ENCODE measurements at regions not wholly inside any gene's neighbourhood (a gene's known extent, or its start where the extent isn't known, plus 50 kb on each side); places are given as distances from the start of the nearest gene placed in this dataset.

DNA sequence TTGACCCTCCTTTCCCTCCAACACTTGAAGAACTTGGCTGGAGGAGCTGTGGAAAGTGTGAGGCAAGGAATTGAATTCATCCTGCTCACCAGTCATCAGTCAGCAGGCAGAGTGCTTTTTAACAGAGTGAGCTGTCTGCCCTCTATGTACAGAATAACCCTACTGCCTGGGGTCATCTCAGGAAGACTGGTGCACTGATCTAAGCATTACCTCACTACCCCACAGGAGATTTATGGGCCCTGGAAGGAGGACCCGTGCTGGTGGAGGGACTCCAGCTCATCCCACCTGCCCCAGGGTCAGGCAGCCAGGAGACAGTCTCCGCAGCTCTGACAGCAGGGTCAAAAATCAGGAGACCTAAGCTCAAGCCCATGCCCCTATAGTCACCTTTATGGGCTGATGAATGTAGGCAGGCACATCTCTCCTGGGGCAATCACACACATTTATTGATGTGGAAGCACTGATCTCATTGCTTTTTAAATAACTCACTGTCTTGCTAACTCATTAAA is 270.8 kb upstream of the SESN3 start:
- DNase-seq (ENCODE audit: low read depth in 1 of 2, low spot score in 1 of 2) = no peak
- in situ Hi-C loops (cut with HindIII; ENCODE audit: low pct_unique_long_range_greater_than_20kb, low sequenced_read_pairs) = no loop called here
- TF ChIP-seq JUND (IDR thresholded peaks at IDR 0.05; ENCODE audit: low read depth) = no peak

- no peak for TF ChIP-seq JUND (IDR thresholded peaks at IDR 0.05; ENCODE audit: low read depth)
- DNase-seq (ENCODE audit: low read depth in 1 of 2, low spot score in 1 of 2) = no peak
- in situ Hi-C loops (cut with HindIII; ENCODE audit: low pct_unique_long_range_greater_than_20kb, low sequenced_read_pairs) = no loop called here
Measured at GRCh38 chr11:95500466-95500865, 269.5 kb upstream of the SESN3 start.

DNA sequence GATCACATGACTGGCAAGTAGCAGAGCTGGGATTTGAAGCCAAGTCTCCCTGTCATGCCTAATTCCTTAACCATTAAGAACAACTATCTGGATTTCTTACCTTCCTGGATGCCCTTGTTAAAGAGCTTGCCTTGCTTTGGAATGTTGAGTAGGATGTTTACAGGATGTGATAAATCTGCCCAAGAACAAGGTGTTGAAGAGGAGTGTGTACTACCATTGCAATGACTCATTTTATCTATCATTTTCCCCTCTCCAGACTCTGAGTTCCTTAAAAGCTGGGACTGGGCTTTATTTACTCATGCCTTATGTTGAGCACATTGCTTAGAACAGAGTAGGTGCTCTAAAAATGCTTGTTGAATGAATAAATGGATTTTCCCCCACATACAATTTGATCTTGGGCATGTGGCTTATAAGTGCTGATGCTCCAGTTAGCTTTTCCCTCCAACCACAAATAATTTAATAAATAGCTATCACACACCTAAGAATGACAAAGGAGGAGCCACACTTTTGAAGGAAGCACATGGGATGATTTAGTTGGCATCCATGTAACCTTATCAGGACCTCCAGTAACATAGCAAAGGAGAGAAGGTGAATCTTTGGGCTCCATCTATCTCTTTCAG is 268.6 kb upstream of the SESN3 start:
- TF ChIP-seq JUND (IDR thresholded peaks at IDR 0.05; ENCODE audit: low read depth) = no peak
- in situ Hi-C loops (cut with HindIII; ENCODE audit: low pct_unique_long_range_greater_than_20kb, low sequenced_read_pairs) = no loop called here
- no peak for DNase-seq (ENCODE audit: low read depth in 1 of 2, low spot score in 1 of 2)

DNA sequence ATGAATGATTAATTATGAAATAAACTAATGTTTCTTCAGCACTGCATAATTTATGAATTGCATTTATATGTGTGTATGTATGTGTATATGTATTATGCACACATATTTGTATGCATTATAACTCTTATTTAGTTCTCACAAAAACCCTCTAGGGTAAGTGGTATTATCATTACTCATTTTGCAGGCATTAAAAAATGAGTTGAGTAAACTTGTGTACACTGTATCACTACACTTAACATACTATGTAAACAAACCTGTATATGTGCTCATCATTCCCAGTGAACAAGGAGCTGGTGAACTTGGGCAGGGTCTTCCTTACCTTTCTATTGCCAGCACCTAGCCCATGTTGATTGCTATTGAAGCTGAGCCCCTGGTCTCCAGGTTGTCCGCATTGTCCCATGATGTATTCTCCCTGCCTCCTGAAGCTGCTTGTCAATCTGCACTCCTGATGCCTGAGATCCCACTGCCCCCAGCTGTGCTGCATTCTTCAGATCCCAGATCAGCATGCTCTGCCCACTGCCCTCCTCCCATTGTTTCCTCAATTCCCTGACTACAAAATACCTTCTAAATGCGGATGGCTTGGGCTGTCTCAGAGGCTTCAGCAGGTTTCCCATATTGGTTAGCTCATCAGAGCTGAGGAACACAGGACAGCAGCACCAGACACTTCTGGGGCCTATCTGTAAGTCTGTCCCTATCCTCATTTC is 267.9 kb upstream of the SESN3 start:
- no peak for TF ChIP-seq JUND (IDR thresholded peaks at IDR 0.05; ENCODE audit: low read depth)
- no peak for DNase-seq (ENCODE audit: low read depth in 1 of 2, low spot score in 1 of 2)
- in situ Hi-C loops (cut with HindIII; ENCODE audit: low pct_unique_long_range_greater_than_20kb, low sequenced_read_pairs) = no loop called here

DNA sequence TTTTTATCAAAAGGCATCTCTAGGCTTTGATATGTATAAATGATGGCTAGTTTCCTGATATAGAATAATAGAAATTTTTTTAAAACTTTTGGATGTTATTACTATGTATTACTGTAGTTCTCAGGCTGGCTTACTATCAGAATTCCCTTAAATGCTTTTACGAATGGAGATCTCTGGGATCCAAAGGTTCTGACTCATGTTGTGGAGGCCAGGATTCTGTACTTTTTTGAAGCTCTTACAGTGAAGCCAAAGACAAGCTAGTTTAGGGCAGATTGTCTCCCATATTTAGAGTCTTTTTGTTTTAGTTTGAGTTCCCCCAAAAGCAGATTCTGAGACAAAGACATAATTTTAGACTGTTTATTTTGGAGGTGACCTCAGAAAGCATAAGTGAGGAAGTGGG is 265.9 kb upstream of the SESN3 start:
- no peak for DNase-seq (ENCODE audit: low read depth in 1 of 2, low spot score in 1 of 2)
- no peak for TF ChIP-seq JUND (IDR thresholded peaks at IDR 0.05; ENCODE audit: low read depth)
- in situ Hi-C loops (cut with HindIII; ENCODE audit: low pct_unique_long_range_greater_than_20kb, low sequenced_read_pairs) = no loop called here

DNA sequence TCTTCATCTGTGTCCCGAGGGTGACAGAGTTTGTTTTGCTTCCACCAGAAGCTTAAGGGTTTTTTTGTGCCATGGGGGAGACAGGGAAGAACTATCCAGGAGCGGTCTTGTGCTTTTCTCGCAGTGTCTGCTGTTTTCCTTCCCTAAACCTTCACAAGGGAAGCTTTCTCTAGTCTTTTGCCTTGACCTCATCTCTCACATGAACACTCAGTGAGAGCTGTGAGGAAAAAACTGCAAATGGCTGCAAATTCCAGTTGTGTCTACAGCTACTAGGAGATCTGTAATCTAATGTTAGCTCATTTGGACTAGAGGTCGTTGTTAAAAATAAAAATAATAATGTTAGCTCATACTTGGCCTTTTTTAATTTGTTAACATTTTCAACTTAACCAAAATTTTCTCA is 264.7 kb upstream of the SESN3 start:
- no peak for DNase-seq (ENCODE audit: low read depth in 1 of 2, low spot score in 1 of 2)
- in situ Hi-C loops (cut with HindIII; ENCODE audit: low pct_unique_long_range_greater_than_20kb, low sequenced_read_pairs) = no loop called here
- TF ChIP-seq JUND (IDR thresholded peaks at IDR 0.05; ENCODE audit: low read depth) = no peak

DNA sequence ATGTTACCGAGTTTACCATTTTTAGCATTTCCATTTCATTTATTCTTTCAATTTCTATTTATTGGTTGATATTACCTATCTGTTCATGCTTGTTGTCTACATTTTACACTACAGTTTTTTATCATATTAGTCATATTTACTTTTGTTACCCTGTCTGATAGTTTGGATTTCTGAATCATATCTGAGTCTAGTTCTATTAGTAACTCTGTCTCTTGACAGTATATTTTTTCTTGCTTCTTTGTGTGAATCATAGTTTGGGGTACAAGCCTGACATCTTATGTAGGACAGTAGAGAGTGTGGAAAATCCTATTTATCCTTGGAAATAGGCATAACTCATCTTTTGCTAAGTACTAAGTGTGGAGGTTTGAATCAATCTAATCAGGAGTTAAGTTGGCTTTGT is 263.9 kb upstream of the SESN3 start:
- no peak for TF ChIP-seq JUND (IDR thresholded peaks at IDR 0.05; ENCODE audit: low read depth)
- in situ Hi-C loops (cut with HindIII; ENCODE audit: low pct_unique_long_range_greater_than_20kb, low sequenced_read_pairs) = no loop called here

DNA sequence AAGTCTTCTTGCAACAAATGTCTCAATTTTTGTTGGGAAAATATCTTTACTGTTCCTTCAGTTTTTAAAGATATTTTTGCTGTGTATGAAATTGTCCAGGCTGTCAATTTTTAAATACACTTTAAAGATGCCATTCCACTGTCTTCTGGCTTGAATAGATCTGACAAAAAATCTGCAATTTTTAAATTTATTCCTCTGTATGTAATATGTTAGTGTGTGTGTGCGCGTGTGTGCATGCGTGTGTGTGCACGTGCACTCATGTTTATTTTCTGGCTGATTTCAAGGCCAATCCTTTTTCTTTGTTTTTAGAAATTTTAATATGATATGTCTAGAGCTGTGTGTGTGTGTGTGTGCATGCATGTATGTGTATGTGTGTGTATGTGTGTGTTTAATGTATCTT is 263.2 kb upstream of the SESN3 start:
- DNase-seq (ENCODE audit: low read depth in 1 of 2, low spot score in 1 of 2) = no peak
- TF ChIP-seq JUND (IDR thresholded peaks at IDR 0.05; ENCODE audit: low read depth) = no peak
- in situ Hi-C loops (cut with HindIII; ENCODE audit: low pct_unique_long_range_greater_than_20kb, low sequenced_read_pairs) = no loop called here

More for the DNA sequence above, 263.9 kb upstream of the SESN3 start:
- DNase-seq (ENCODE audit: low read depth in 1 of 2, low spot score in 1 of 2) = no peak

GRCh38 chr11:95490625-95491024 is 259.6 kb upstream of the SESN3 start:
- no peak for TF ChIP-seq JUND (IDR thresholded peaks at IDR 0.05; ENCODE audit: low read depth)
- in situ Hi-C loops (cut with HindIII; ENCODE audit: low pct_unique_long_range_greater_than_20kb, low sequenced_read_pairs) = no loop called here
- no peak for DNase-seq (ENCODE audit: low read depth in 1 of 2, low spot score in 1 of 2)

DNA sequence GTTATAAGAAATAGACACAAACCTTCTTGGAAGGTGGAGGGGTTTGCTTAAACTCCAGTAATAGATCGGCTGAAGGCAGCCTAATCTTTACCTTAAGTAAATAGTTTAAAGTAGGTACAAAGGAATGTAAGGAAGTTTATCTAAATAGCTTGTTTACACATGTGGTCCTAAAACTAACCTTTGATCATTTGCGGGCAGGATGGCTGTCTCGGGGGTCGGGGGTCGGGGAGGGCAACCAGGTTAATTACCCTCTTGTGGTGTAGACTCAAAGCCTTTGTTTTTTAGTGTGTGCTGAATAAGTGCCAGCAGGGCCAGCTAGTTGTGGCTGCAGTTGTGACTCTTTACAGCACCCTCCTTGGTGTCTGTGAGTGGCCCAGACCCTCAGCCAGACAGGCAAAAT is 256.9 kb upstream of the SESN3 start:
- no peak for TF ChIP-seq JUND (IDR thresholded peaks at IDR 0.05; ENCODE audit: low read depth)
- in situ Hi-C loops (cut with HindIII; ENCODE audit: low pct_unique_long_range_greater_than_20kb, low sequenced_read_pairs) = no loop called here
- DNase-seq (ENCODE audit: low read depth in 1 of 2, low spot score in 1 of 2) = no peak

- no peak for TF ChIP-seq JUND (IDR thresholded peaks at IDR 0.05; ENCODE audit: low read depth)
- DNase-seq (ENCODE audit: low read depth in 1 of 2, low spot score in 1 of 2) = no peak
- in situ Hi-C loops (cut with HindIII; ENCODE audit: low pct_unique_long_range_greater_than_20kb, low sequenced_read_pairs) = no loop called here
Measured at GRCh38 chr11:95487391-95487790, 256.4 kb upstream of the SESN3 start.

DNA sequence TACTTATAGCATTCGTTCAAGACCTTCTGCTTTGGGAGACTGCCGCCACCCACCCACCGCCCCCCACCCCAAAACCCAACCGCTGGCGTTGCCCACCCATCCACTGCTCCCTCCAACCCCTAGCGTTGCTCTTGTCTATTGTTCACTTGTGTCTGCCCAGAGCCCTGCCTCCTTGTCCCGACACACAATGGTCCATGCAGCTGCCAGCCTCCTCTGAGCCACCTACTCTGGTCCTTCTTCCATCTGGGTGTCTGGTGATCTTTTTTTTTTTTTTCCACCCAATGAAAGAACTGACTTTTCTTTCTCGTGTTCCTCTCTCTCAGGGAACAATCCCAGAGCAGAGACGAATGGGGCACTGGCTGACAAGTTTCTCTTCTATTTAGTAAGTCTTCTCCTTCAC is 256.0 kb upstream of the SESN3 start:
- in situ Hi-C loops (cut with HindIII; ENCODE audit: low pct_unique_long_range_greater_than_20kb, low sequenced_read_pairs) = no loop called here
- DNase-seq (ENCODE audit: low read depth in 1 of 2, low spot score in 1 of 2) = no peak
- TF ChIP-seq JUND (IDR thresholded peaks at IDR 0.05; ENCODE audit: low read depth) = no peak

DNA sequence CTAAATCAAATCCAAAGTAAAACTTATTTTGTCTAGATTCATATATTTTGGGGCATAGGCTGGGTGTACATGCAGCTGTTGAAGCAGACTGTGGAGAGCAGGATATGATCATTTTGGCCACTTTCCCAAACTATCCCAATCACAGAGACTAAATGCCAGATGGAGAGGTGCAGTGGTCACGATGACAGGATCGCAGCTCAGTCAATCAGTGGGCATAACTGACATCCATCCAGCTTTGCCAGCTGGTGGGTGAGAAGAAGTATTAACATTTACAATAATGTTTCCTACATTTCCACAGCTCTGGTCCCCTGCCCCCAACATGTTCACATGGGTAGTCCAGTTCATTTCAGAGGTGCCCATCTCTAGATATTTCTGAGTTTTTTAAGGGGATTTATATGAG is 255.5 kb upstream of the SESN3 start:
- no peak for DNase-seq (ENCODE audit: low read depth in 1 of 2, low spot score in 1 of 2)
- in situ Hi-C loops (cut with HindIII; ENCODE audit: low pct_unique_long_range_greater_than_20kb, low sequenced_read_pairs) = no loop called here
- TF ChIP-seq JUND (IDR thresholded peaks at IDR 0.05; ENCODE audit: low read depth) = no peak

Measured in T47D (cell line).